ENCODE measurements at regions not wholly inside any gene's neighbourhood (a gene's known extent, or its start where the extent isn't known, plus 50 kb on each side); places are given as distances from the start of the nearest gene placed in this dataset.

DNA sequence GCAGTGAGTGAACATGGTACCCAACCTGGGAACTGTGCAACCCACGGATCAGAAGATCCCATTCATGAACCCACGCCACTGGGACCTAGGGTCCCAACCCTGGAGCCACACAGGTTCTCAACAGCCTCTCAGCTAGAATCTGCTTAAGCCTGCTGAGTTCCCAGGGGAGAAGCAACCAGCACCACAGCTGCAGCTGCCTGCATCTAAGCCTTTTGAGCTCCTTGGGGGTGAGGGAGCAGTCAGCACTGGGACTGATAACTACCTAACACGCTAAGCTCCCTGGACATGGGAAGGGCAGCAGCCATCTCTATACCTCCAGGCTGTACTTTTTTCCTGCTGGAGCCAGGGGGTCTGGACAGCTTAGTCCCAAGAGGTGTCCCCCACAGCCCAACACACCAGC, 179.3 kb downstream of the IL15 start:
- no peak overlapping the region for H3K4me3 ChIP-seq (replicated peaks in 1 of 3; ENCODE audit: low read depth in 2 of 3, low read length in 3 of 3)
- intact Hi-C loops (cut with micrococcal nuclease) = no loop called here

DNA sequence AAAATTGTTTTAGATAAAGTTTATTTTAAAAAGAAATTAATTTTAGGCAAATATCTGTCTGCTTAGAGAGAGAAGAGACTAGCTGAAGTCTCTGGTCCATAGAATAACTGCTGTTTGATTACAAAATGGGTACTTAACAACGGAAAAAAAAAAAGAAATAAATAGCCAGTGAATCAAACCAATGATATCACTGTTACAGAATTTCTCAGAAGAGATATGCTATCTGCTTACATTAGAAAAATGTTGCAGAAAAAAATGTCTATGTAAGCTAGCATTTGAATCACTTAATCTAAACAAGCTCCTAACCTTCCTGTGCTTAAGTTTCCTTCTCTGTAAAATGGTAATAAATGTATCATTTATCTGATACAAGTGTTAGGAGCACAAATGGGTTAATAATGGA, 189.9 kb downstream of the IL15 start:
- H3K36me3 Mint-ChIP-seq = no peaks in the 10 kb centered on the region
- no peak for DNase-seq
- no peak overlapping the region for H3K27ac Mint-ChIP-seq
- intact Hi-C loops (cut with micrococcal nuclease) = no loop called here
- peaks cover 0 to 3% (median 0%) of the 10 kb centered on the region in 7 donors for H3K9me3 Mint-ChIP-seq
- no peaks in the 10 kb centered on the region for H4K20me1 ChIP-seq (ENCODE audit: insufficient read depth, low read length)
- no peaks in the 10 kb centered on the region for H3K79me2 ChIP-seq (ENCODE audit: insufficient read depth, low read length)
- no peaks in the 10 kb centered on the region for H3K4me1 Mint-ChIP-seq
- no peaks in the 10 kb centered on the region for H3K9me3 ChIP-seq (replicated peaks in 1 of 2; ENCODE audit: control insufficient read depth in 1 of 2, insufficient read depth in 1 of 2, low read length in 2 of 2)
- H3K4me2 ChIP-seq (replicated peaks; ENCODE audit: extremely low read depth, low read length, poor library complexity, severe bottlenecking) = no peak overlapping the region
- no peak for TF ChIP-seq CTCF (IDR thresholded peaks at IDR 0.05)
- H2AFZ ChIP-seq (ENCODE audit: insufficient read depth, low read depth, low read length, poor library complexity, severe bottlenecking) = no peak overlapping the region
- no peaks in the 10 kb centered on the region for H3K4me1 ChIP-seq (ENCODE audit: control insufficient read depth in 1 of 2, insufficient read depth in 2 of 2, low read length in 2 of 2)
- H3K27ac ChIP-seq (ENCODE audit: low read depth in 1 of 2, low read length in 2 of 2) = no peak overlapping the region
- H3K4me3 Mint-ChIP-seq = no peak overlapping the region
- no peak overlapping the region for H3K4me3 ChIP-seq (replicated peaks in 1 of 3; ENCODE audit: low read depth in 2 of 3, low read length in 3 of 3)
- no CpG with 5 or more reads among the region's 1 CpG for WGBS (ENCODE audit: insufficient coverage)
- no peaks in the 10 kb centered on the region for H3K36me3 ChIP-seq (replicated peaks in 1 of 2; ENCODE audit: control insufficient read depth in 1 of 2, insufficient read depth in 2 of 2, low read length in 2 of 2)
- no peaks in the 10 kb centered on the region for H3K27me3 ChIP-seq (ENCODE audit: control insufficient read depth in 2 of 2, insufficient read depth in 2 of 2, low read length in 2 of 2)
- H3K27me3 Mint-ChIP-seq (ENCODE audit: low read depth in 3 of 3) = no peaks in the 10 kb centered on the region
- no peak overlapping the region for H3K9ac ChIP-seq (ENCODE audit: insufficient read depth, low read length, poor library complexity, severe bottlenecking)

More for the DNA sequence above, 179.3 kb downstream of the IL15 start:
- H3K9me3 Mint-ChIP-seq = peaks cover 0 to 14% (median 12%) of the 10 kb centered on the region in 7 donors
- peaks cover 0 to 1% (median 0%) of the 10 kb centered on the region in 3 donors for H3K27me3 Mint-ChIP-seq (ENCODE audit: low read depth in 3 of 3)
- no peaks in the 10 kb centered on the region for H3K36me3 Mint-ChIP-seq
- H3K27me3 ChIP-seq (ENCODE audit: control insufficient read depth in 2 of 2, insufficient read depth in 2 of 2, low read length in 2 of 2) = no peaks in the 10 kb centered on the region
- no peak overlapping the region for H3K4me3 Mint-ChIP-seq
- no peaks in the 10 kb centered on the region for H3K4me1 Mint-ChIP-seq
- no peaks in the 10 kb centered on the region for H3K4me1 ChIP-seq (ENCODE audit: control insufficient read depth in 1 of 2, insufficient read depth in 2 of 2, low read length in 2 of 2)
- no peak overlapping the region for H2AFZ ChIP-seq (ENCODE audit: insufficient read depth, low read depth, low read length, poor library complexity, severe bottlenecking)
- no peak overlapping the region for H3K9ac ChIP-seq (ENCODE audit: insufficient read depth, low read length, poor library complexity, severe bottlenecking)
- peaks cover 0 to 11% of the 10 kb centered on the region in 2 donors for H3K9me3 ChIP-seq (replicated peaks in 1 of 2; ENCODE audit: control insufficient read depth in 1 of 2, insufficient read depth in 1 of 2, low read length in 2 of 2)
- H3K27ac ChIP-seq (ENCODE audit: low read depth in 1 of 2, low read length in 2 of 2) = no peak overlapping the region
- H3K4me2 ChIP-seq (replicated peaks; ENCODE audit: extremely low read depth, low read length, poor library complexity, severe bottlenecking) = no peak overlapping the region
- 94% methylated on average over 2 of the region's 3 CpGs for whole genome bisulfite sequencing (ENCODE audit: insufficient coverage)
- no peak overlapping the region for H3K27ac Mint-ChIP-seq
- no peaks in the 10 kb centered on the region for H3K36me3 ChIP-seq (replicated peaks in 1 of 2; ENCODE audit: control insufficient read depth in 1 of 2, insufficient read depth in 2 of 2, low read length in 2 of 2)
- H3K79me2 ChIP-seq (ENCODE audit: insufficient read depth, low read length) = no peaks in the 10 kb centered on the region
- no peaks in the 10 kb centered on the region for H4K20me1 ChIP-seq (ENCODE audit: insufficient read depth, low read length)
- no peak for DNase-seq
- TF ChIP-seq CTCF (IDR thresholded peaks at IDR 0.05) = no peak
